Glutamatergic neuron (in vitro differentiated cells): ENCODE measurements at regions not wholly inside any gene's neighbourhood (a gene's known extent, or its start where the extent isn't known, plus 50 kb on each side); places are given as distances from the start of the nearest gene placed in this dataset.

Experiments
- DNase-seq: peaks from one replicate; pipeline ENCODE4 v3.0.0; 2022
- H3K27ac Mint-ChIP-seq: one replicate; pipeline ENCODE4 v1.8.0; 2020; ENCODE audit warnings: mild to moderate bottlenecking, mixed read lengths, inconsistent platforms; ENCODE audit not compliant: unreplicated experiment
- H3K27me3 Mint-ChIP-seq: one replicate; pipeline ENCODE4 v1.8.0; 2020; ENCODE audit warnings: mild to moderate bottlenecking, moderate library complexity, mixed read lengths, inconsistent platforms; ENCODE audit not compliant: unreplicated experiment
- H3K36me3 Mint-ChIP-seq: one replicate; pipeline ENCODE4 v1.8.0; 2020; ENCODE audit warnings: mild to moderate bottlenecking, mixed read lengths, inconsistent platforms; ENCODE audit not compliant: unreplicated experiment
- H3K4me1 Mint-ChIP-seq: one replicate; pipeline ENCODE4 v1.8.0; 2020; ENCODE audit warnings: mild to moderate bottlenecking, low read depth, mixed read lengths, inconsistent platforms; ENCODE audit not compliant: unreplicated experiment
- H3K4me3 Mint-ChIP-seq: one replicate; pipeline ENCODE4 v1.8.0; 2020; ENCODE audit warnings: mild to moderate bottlenecking, mixed read lengths, inconsistent platforms; ENCODE audit not compliant: unreplicated experiment
- H3K9me3 Mint-ChIP-seq: one replicate; pipeline ENCODE4 v1.8.0; 2020; ENCODE audit warnings: mild to moderate bottlenecking, moderate library complexity, mixed read lengths, inconsistent platforms; ENCODE audit not compliant: unreplicated experiment
- CTCF ChIP-seq: fragments of 200-600 bp; sonication (generic); IDR thresholded peaks from one replicate; pipeline ENCODE4 v1.5.0; 2021; ENCODE audit not compliant: partially characterized antibody, unreplicated experiment

- DNase-seq, result no peak
- peaks cover under 1% of the 10 kb centered on the region for H3K27me3 Mint-ChIP-seq
- H3K36me3 Mint-ChIP-seq, result peaks cover 4% of the 10 kb centered on the region
- peaks cover 2% of the 10 kb centered on the region for H3K9me3 Mint-ChIP-seq
- no peak for TF ChIP-seq CTCF
- H3K4me3 Mint-ChIP-seq, result no peak overlapping the region
- H3K4me1 Mint-ChIP-seq, result no peaks in the 10 kb centered on the region
- no peak overlapping the region for H3K27ac Mint-ChIP-seq
These were observed 85.4 kb upstream of the KCNE2 start for GRCh38 chr21:34278451-34278850.

- Mint-ChIP-seq H3K4me3 (no peak overlapping the region), H3K27me3 (no peaks in the 10 kb centered on the region), H3K9me3 (peaks cover 2% of the 10 kb centered on the region), H3K4me1 (no peaks in the 10 kb centered on the region), H3K36me3 (peaks cover 12% of the 10 kb centered on the region), H3K27ac (no peak overlapping the region)
- no peak for DNase-seq
- no peak for TF ChIP-seq CTCF
These were observed 84.5 kb upstream of the KCNE2 start for GRCh38 chr21:34279285-34279684.

GRCh38 chr21:34279883-34280282, 83.9 kb upstream of the KCNE2 start:
- Mint-ChIP-seq H3K27me3 (no peaks in the 10 kb centered on the region), H3K9me3 (peaks cover 2% of the 10 kb centered on the region), H3K4me3 (no peak overlapping the region), H3K36me3 (peaks cover 12% of the 10 kb centered on the region), H3K4me1 (no peaks in the 10 kb centered on the region), H3K27ac (no peak overlapping the region)
- TF ChIP-seq CTCF, result no peak
- no peak for DNase-seq

GRCh38 chr21:34280389-34280795, 83.4 kb upstream of the KCNE2 start:
- H3K4me3 Mint-ChIP-seq, result no peak overlapping the region
- H3K36me3 Mint-ChIP-seq, result peaks cover 12% of the 10 kb centered on the region
- no peak overlapping the region for H3K27ac Mint-ChIP-seq
- H3K4me1 Mint-ChIP-seq, result no peaks in the 10 kb centered on the region
- H3K9me3 Mint-ChIP-seq, result peaks cover 2% of the 10 kb centered on the region
- no peak for DNase-seq
- TF ChIP-seq CTCF, result no peak
- H3K27me3 Mint-ChIP-seq, result no peaks in the 10 kb centered on the region

- no peak for TF ChIP-seq CTCF
- H3K4me1 Mint-ChIP-seq, result no peaks in the 10 kb centered on the region
- H3K27ac Mint-ChIP-seq, result no peak overlapping the region
These were observed 82.8 kb upstream of the KCNE2 start for GRCh38 chr21:34280959-34281358.

More at GRCh38 chr21:34280959-34281358, 82.8 kb upstream of the KCNE2 start:
- Mint-ChIP-seq H3K36me3 (peaks cover 14% of the 10 kb centered on the region), H3K27me3 (no peaks in the 10 kb centered on the region), H3K9me3 (peaks cover 2% of the 10 kb centered on the region), H3K4me3 (no peak overlapping the region)
- no peak for DNase-seq
